Tibial artery (tissue), 4 donors: ENCODE measurements at regions not wholly inside any gene's neighbourhood (a gene's known extent, or its start where the extent isn't known, plus 50 kb on each side); places are given as distances from the start of the nearest gene placed in this dataset.
"Not testable (repeated sequence)": the region's sequence is repeated elsewhere in the genome, so short reads cannot be mapped to it uniquely, and the experiment has no call there.

ENCODE experiments used
- DNase-seq, 2 donors: peaks; one replicate each; pipeline ENCODE4 v3.0.0-alpha.2; 2019
- H3K27ac ChIP-seq, 2 donors: fragments of 200-600 bp; sonication (generic) in 1 of 2; 1 replicate in 1 of 2; 2 replicates in 1 of 2; pipeline ENCODE4 v1.5.1; 2018 to 2019; ENCODE audit warnings: mild to moderate bottlenecking in 1 of 2
- H3K27me3 ChIP-seq, 2 donors: fragments of 200-600 bp; sonication (generic) in 1 of 2; one replicate each; pipeline versions ENCODE4 v1.5.1 to v1.6.0; 2016 to 2019
- H3K36me3 ChIP-seq, 3 donors: fragments of 200-600 bp; sonication (generic) in 2 of 3; one replicate each; pipeline ENCODE4 v1.5.1; 2016 to 2019; ENCODE audit warnings: mild to moderate bottlenecking in 2 of 3
- H3K4me1 ChIP-seq, 4 donors: fragments of 200-600 bp; sonication (generic) in 2 of 4; 1 replicate in 3 of 4; 2 replicates in 1 of 4; pipeline ENCODE4 v1.5.1; 2016 to 2019
- H3K4me3 ChIP-seq, 2 donors: fragments of 200-600 bp; sonication (generic) in 1 of 2; 1 replicate in 1 of 2; 2 replicates in 1 of 2; pipeline ENCODE4 v1.5.1; 2018 to 2019; ENCODE audit warnings: mild to moderate bottlenecking in 2 of 2
- H3K9me3 ChIP-seq, 3 donors: fragments of 200-600 bp; sonication (generic) in 1 of 3; one replicate each; pipeline ENCODE4 v1.5.1; 2016 to 2019
- intact Hi-C: fragments of 100-400 bp; cut with DNase I; formaldehyde crosslinking; loops from one replicate; pipeline ENCODE4 v1.15.0; 2023; ENCODE audit warnings: low total_unique reads

DNA sequence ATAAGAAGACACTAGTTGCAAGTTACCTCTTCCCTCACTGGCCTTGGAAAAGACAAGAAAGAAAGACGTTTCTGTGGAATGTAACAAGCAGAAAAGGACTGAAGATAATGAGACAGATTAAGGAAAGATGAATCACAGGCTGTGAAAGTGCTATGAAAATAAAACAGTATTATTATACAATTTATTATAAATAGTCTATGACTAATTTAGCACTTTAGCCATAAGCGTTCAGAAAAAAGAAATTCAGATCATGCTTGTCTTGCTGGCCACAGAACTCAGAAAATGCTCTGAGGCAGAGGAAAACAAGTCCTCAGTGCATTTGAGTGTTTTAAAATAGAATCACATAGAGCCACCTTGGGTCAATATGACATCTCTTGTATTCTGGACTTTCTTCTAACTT is 174.8 kb upstream of the NBPF9 start:
- H3K27ac ChIP-seq, H3K36me3 ChIP-seq, H3K27me3 ChIP-seq, intact Hi-C loops, H3K4me3 ChIP-seq, H3K4me1 ChIP-seq, H3K9me3 ChIP-seq, DNase-seq: not testable (repeated sequence)

DNA sequence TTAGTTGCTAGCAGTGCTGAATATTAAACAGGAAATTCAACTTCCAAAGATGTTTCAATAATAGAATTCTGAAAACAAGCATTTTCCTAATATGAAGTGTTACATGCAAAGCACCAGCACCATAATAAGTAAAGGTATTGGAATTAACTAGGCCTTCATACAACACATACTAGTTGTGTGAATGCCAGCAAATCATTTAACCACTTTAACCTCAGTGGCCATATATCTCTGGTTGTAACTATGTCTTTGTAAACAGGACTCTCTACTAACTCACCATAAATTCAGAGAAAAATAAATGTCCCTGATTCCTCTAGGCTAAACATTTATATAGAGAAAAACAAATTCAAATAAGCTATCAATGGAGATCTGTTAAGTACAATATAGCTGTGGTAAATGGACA is 175.7 kb upstream of the NBPF9 start:
- H3K27me3 ChIP-seq, H3K4me3 ChIP-seq, DNase-seq, H3K4me1 ChIP-seq, H3K27ac ChIP-seq, intact Hi-C loops, H3K9me3 ChIP-seq, H3K36me3 ChIP-seq: not testable (repeated sequence)

GRCh38 chr1:149279512-149279911 is 176.2 kb upstream of the NBPF9 start:
- H3K36me3 ChIP-seq, H3K4me1 ChIP-seq, H3K9me3 ChIP-seq, H3K4me3 ChIP-seq, intact Hi-C loops, H3K27ac ChIP-seq, DNase-seq, H3K27me3 ChIP-seq: not testable (repeated sequence)

- DNase-seq, intact Hi-C loops: not testable (repeated sequence)
These were observed 181.4 kb upstream of the NBPF9 start for GRCh38 chr1:149284773-149285172.

GRCh38 chr1:149285205-149285604 is 181.9 kb upstream of the NBPF9 start:
- DNase-seq, H3K27ac ChIP-seq, H3K36me3 ChIP-seq, H3K9me3 ChIP-seq, intact Hi-C loops, H3K4me1 ChIP-seq, H3K27me3 ChIP-seq, H3K4me3 ChIP-seq: not testable (repeated sequence)

More at GRCh38 chr1:149284773-149285172, 181.4 kb upstream of the NBPF9 start:
- not testable (repeated sequence) for H3K9me3 ChIP-seq, H3K27me3 ChIP-seq, H3K4me3 ChIP-seq, H3K4me1 ChIP-seq, H3K36me3 ChIP-seq, H3K27ac ChIP-seq

DNA sequence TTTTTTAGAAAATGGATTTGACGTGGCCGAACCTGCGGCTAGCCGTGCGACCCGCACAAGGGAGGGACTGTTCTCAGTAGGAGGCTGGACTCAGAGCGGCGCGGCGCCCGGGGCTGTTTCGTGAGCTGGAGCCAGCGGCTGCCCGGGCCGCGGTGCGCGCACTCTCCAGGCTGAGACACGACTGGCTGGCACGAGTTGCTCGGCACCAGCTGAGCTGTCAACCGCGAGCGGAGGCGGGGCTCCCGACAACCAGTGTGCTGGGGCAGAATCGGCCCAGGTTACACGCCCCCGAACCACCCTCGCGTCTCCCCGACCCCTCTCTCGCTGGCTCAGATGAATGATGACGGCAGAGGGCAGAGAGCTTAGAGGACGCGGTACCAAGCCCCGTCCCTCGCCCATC is 182.3 kb upstream of the NBPF9 start:
- peak; percentile 24 to 93 for DNase-seq
- H3K27me3 ChIP-seq, H3K36me3 ChIP-seq, H3K4me1 ChIP-seq, H3K9me3 ChIP-seq, intact Hi-C loops: not testable (repeated sequence)
- Histone ChIP-seq H3K4me3 (peak overlapping the region; percentile 36 to 38), H3K27ac (peak overlapping the region in 1 of 2 donors; percentile 52)

DNA sequence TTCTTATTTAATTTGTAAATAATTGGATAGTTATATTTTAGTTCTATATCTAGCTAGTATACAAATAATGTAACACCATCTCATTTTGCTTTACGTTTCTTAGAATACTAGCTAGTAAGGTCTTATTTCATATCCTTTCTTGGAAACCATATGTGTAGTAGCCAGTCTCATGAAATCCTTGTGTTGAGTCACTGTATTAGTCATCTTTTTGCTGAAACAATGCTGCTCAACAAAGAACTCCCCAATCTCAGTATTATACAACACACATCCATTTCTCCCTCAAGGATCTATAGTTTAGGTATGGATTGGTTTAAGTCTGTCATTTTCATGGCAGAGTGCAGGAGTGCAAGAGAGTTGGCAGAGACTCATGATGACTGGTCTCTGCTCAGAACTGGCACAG is 185.2 kb upstream of the NBPF9 start:
- intact Hi-C loops, DNase-seq, H3K9me3 ChIP-seq, H3K27ac ChIP-seq, H3K36me3 ChIP-seq, H3K4me1 ChIP-seq, H3K27me3 ChIP-seq, H3K4me3 ChIP-seq: not testable (repeated sequence)

DNA sequence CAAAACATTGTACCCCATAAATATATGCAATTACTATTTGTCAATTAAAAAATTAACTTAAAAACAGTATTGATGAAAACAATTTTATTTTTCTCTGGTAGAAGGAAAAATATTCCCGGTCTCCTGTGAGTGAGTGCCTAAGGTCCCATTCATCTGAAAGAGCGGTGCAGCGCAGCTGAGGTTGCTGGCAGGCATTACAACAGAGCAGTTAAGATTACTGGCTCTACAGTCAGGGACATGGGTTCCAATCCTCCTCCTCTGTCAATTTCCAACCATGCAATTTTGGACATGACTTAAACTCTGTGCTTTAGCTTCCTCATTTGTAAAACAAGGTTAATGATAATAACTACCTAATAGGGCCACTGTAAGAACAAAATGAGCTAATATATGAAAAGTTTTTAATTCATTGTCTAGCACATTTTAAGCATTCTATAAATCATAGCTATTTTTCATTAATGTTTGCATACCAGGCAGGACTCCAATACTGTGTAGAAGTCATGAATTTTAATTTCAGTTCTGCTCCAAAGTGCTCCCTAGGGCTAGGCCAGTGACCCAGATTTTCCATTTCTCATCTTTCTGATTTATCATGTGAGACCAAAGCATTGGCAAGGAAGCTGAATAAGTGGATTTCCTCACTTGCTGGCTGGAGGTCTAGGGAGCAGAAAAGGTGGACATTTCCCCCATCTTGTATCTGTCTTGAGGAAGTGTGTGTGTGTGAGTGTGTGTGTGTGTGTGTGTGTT is 174.2 kb upstream of the NBPF19 start:
- H3K27ac ChIP-seq, intact Hi-C loops, H3K27me3 ChIP-seq, H3K9me3 ChIP-seq, H3K4me1 ChIP-seq, H3K4me3 ChIP-seq, H3K36me3 ChIP-seq: not testable (repeated sequence)
- DNase-seq, result peak in 1 of 2 donors; percentile 11

- DNase-seq, H3K27me3 ChIP-seq, H3K36me3 ChIP-seq, H3K4me1 ChIP-seq, H3K9me3 ChIP-seq, intact Hi-C loops, H3K27ac ChIP-seq, H3K4me3 ChIP-seq: not testable (repeated sequence)
These were observed 173.6 kb upstream of the NBPF19 start for GRCh38 chr1:149301282-149301681.

DNA sequence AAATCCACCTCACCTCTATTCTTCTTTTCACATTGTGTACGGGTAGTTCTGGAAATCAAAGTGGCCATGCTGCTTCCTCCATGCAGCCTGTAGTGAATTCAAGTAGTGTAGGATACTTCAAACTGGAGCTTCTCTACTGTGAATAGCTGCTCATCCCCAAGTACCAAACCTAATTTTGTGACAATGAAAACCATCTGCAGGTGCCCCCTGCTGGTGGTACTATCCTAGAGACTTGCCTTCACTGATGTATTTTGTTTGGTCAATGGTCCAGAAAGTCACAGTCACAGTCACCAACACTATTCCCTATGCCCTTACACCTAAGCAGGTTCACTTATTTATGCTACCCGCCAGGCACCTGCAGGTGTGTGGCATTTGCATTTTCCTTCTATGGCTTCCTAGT is 170.0 kb upstream of the NBPF19 start:
- H3K4me3 ChIP-seq, H3K27ac ChIP-seq, H3K9me3 ChIP-seq, H3K27me3 ChIP-seq, DNase-seq, intact Hi-C loops, H3K36me3 ChIP-seq, H3K4me1 ChIP-seq: not testable (repeated sequence)

DNA sequence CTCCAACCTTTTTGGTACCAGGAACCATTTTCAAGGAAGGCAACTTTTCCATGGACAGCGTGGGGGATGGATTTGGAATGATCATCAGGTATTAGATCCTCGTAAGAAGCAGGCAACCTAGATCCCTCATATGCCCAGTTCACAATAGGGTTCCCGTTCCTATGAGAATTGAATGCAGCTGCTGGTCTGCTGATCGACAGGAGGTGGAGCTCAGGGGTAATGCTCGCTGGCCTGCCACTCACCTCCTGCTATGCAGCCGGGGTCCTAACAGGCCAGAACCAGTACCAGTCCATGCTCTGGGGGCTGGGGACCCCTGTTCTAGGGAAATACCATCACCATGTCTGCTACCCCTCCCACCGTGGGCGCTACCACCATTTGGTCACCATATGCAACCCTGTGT is 167.2 kb upstream of the NBPF19 start:
- H3K27ac ChIP-seq, H3K9me3 ChIP-seq, H3K36me3 ChIP-seq, H3K27me3 ChIP-seq, H3K4me3 ChIP-seq, H3K4me1 ChIP-seq, DNase-seq, intact Hi-C loops: not testable (repeated sequence)

GRCh38 chr1:149314921-149315320 is 159.9 kb upstream of the NBPF19 start:
- H3K9me3 ChIP-seq, H3K4me3 ChIP-seq, H3K27me3 ChIP-seq, H3K36me3 ChIP-seq, H3K27ac ChIP-seq, H3K4me1 ChIP-seq, intact Hi-C loops, DNase-seq: not testable (repeated sequence)

DNA sequence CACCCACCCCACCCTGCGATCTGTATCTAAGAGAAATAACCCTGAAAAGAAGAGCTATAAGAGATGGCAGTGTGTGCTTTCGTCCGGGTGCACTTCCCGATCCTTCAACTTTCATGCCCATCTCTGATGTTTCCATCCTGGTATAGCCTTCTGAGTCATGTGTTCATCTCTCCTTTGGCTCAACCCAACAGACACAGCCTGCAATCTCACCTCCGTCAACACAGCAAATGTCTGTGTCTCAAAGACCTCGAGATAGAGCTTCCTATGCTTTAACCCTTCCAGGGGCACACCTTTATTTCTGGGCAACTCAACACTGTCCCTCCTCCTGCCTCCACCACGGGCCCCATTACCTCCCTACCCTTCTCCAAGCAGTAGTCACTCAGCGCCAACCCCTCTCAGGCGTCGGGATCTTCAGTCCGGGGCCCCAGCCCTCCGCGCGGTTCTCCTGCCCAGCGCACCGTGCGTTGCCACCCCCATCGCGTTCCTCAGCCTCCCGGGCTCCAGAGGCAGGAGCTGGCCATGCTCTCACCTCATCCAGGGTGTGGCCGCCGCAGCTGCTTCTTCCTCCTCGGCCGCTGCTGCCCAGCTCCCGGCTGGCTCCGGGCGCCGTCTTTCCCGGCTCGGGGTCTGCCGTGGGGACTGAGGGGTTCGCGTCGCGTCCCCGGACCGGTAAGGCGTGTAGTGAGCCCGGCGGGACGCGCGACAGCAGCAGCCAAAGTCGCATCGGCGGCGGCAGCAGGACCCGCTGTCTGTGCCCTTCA is 153.7 kb upstream of the NBPF19 start:
- H3K4me1 ChIP-seq, H3K9me3 ChIP-seq, H3K36me3 ChIP-seq, intact Hi-C loops, H3K4me3 ChIP-seq, DNase-seq, H3K27me3 ChIP-seq, H3K27ac ChIP-seq: not testable (repeated sequence)

DNA sequence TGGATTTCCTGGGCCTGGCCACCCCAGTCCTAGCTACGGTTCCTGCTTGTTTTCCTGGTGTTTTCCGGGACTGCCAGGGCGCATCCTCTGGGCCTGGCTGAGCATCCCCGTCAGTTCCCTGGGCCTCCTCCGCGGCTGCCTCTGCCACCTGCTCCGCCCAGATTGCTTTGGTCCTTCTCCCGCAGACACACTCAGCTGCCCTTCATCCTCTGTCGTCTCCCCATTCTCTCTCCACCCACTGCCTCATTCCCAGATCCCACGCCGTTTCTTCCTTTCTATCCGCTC is 153.2 kb upstream of the NBPF19 start:
- H3K4me1 ChIP-seq, H3K27me3 ChIP-seq, H3K36me3 ChIP-seq, H3K4me3 ChIP-seq, H3K9me3 ChIP-seq, intact Hi-C loops, DNase-seq, H3K27ac ChIP-seq: not testable (repeated sequence)

- H3K4me1 ChIP-seq, DNase-seq, H3K27ac ChIP-seq, intact Hi-C loops, H3K27me3 ChIP-seq, H3K4me3 ChIP-seq, H3K36me3 ChIP-seq, H3K9me3 ChIP-seq: not testable (repeated sequence)
These were observed 144.8 kb upstream of the NBPF19 start for GRCh38 chr1:149330081-149330335.
